GM12891 (cell line): ENCODE measurements at regions not wholly inside any gene's neighbourhood (a gene's known extent, or its start where the extent isn't known, plus 50 kb on each side); places are given as distances from the start of the nearest gene placed in this dataset.

Source experiments
- PAX5 ChIP-seq: IDR thresholded peaks from 2 replicates; pipeline ENCODE4 v1.6.1; 2011; ENCODE audit warnings: low read length, moderate library complexity, mild to moderate bottlenecking; ENCODE audit not compliant: insufficient read depth, severe bottlenecking
- POLR2A ChIP-seq: IDR thresholded peaks from 2 replicates; pipeline ENCODE4 v1.6.1; 2011; ENCODE audit warnings: low read depth, low read length, control low read depth
- POLR2AphosphoS5 ChIP-seq: IDR thresholded peaks from 2 replicates; pipeline ENCODE4 v1.6.1; 2011; ENCODE audit warnings: low read depth, low read length, control low read depth
- SPI1 ChIP-seq: IDR thresholded peaks from 2 replicates; pipeline ENCODE4 v1.6.1; 2011; ENCODE audit warnings: low read depth, low read length, control low read depth
- TAF1 ChIP-seq: IDR thresholded peaks from 2 replicates; pipeline ENCODE4 v1.6.1; 2011; ENCODE audit warnings: low read depth, low read length, control low read depth

DNA sequence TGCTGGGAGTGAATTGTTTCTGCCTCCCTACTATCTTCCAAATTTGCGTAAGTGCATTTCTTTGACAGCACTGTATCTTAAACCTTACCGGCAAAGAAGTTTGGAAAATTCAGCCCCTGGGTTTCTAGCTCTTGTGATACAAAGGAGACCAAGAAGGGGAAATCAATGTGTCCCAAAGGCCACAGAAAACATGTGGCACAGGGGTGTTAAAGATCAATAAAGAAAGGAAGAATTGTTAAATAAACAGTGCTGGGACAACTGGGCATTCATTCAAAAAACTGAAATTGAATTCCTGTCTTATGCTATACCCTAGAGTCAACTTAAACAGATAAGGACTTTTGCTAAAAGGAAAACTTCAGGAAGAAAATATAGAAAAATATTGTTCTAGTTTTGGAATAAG lies 328.1 kb downstream of the MAN2A1 start:
- TF ChIP-seq POLR2A, result no peak
- TF ChIP-seq POLR2AphosphoS5, result no peak
- TF ChIP-seq SPI1, result no peak
- TF ChIP-seq TAF1, result no peak
- TF ChIP-seq PAX5, result no peak
